Keratinocyte (primary cell): ENCODE measurements at regions not wholly inside any gene's neighbourhood (a gene's known extent, or its start where the extent isn't known, plus 50 kb on each side); places are given as distances from the start of the nearest gene placed in this dataset.

Source experiments
- DNase-seq: peaks from one replicate; pipeline ENCODE4 v3.0.0-alpha.2; 2011; ENCODE audit warnings: low read depth, missing footprints, low spot score
- FAIRE-seq: peaks from 2 replicates; lab custom pipeline; 2011; peaks lifted over from hg19 to GRCh38; lab: Jason Lieb, UNC
- H2AFZ ChIP-seq: 2 replicates; pipeline ENCODE4 v1.6.0; 2012; ENCODE audit warnings: low read length, control low read depth, inconsistent platforms; ENCODE audit not compliant: control insufficient read depth
- H3K27ac ChIP-seq: 2 replicates; pipeline ENCODE4 v1.5.1; 2011; ENCODE audit warnings: low read length; ENCODE audit not compliant: control insufficient read depth, insufficient read depth
- H3K27me3 ChIP-seq: 3 replicates; pipeline ENCODE4 v1.6.0; 2011; ENCODE audit warnings: low read length; ENCODE audit not compliant: control insufficient read depth, insufficient read depth; ENCODE audit errors: extremely low read depth
- H3K36me3 ChIP-seq, 2 experiments: 2 replicates in 1 of 2; 3 replicates in 1 of 2; pipeline ENCODE4 v1.5.1; 2011; ENCODE audit warnings: low read length in 2 of 2, mild to moderate bottlenecking in 1 of 2; ENCODE audit not compliant: control insufficient read depth in 2 of 2, insufficient read depth in 2 of 2; ENCODE audit errors: extremely low read depth in 1 of 2
- H3K4me1 ChIP-seq: 3 replicates; pipeline ENCODE4 v1.5.1; 2011; ENCODE audit warnings: low read length; ENCODE audit not compliant: control insufficient read depth, insufficient read depth; ENCODE audit errors: extremely low read depth
- H3K4me2 ChIP-seq: 3 replicates; pipeline ENCODE4 v1.6.0; 2011; ENCODE audit warnings: low read depth, low read length; ENCODE audit not compliant: control insufficient read depth, insufficient read depth; ENCODE audit errors: extremely low read depth
- H3K4me3 ChIP-seq, 3 experiments: fragments of 200-600 bp in 1 of 3; sonication (generic) in 1 of 3; 2 replicates in 2 of 3; 3 replicates in 1 of 3; pipeline ENCODE4 v1.5.1; 2011 to 2016; ENCODE audit warnings: low read length in 3 of 3, mild to moderate bottlenecking in 3 of 3, control low read depth in 2 of 3, inconsistent platforms in 1 of 3, low read depth in 1 of 3, mixed read lengths in 1 of 3, mixed run types in 1 of 3, moderate library complexity in 1 of 3; ENCODE audit not compliant: control insufficient read depth in 2 of 3, insufficient read depth in 2 of 3; ENCODE audit errors: extremely low read depth in 1 of 3
- H3K79me2 ChIP-seq: 2 replicates; pipeline ENCODE4 v1.6.0; 2012; ENCODE audit warnings: low read length; ENCODE audit not compliant: control insufficient read depth, insufficient read depth
- H3K9ac ChIP-seq: 3 replicates; pipeline ENCODE4 v1.6.0; 2011; ENCODE audit warnings: low read length; ENCODE audit not compliant: control insufficient read depth, insufficient read depth; ENCODE audit errors: extremely low read depth
- H3K9me1 ChIP-seq: 3 replicates; pipeline ENCODE4 v1.6.0; 2011; ENCODE audit warnings: low read length; ENCODE audit not compliant: control insufficient read depth, insufficient read depth; ENCODE audit errors: extremely low read depth
- H3K9me3 ChIP-seq: 2 replicates; pipeline ENCODE4 v1.5.1; 2012; ENCODE audit warnings: low read depth, low read length; ENCODE audit not compliant: control insufficient read depth
- H4K20me1 ChIP-seq: 3 replicates; pipeline ENCODE4 v1.6.0; 2011; ENCODE audit warnings: low read length; ENCODE audit not compliant: control insufficient read depth, insufficient read depth; ENCODE audit errors: extremely low read depth
- CTCF ChIP-seq, 3 experiments: IDR thresholded peaks in 1 of 3; conservative IDR thresholded peaks in 1 of 3; optimal IDR thresholded peaks in 1 of 3; 2 replicates in 2 of 3; 3 replicates in 1 of 3; pipeline versions ENCODE3 to v1.5.1; 2011; ENCODE audit warnings: low read length in 3 of 3, mild to moderate bottlenecking in 3 of 3, moderate library complexity in 2 of 3, control low read depth in 1 of 3, inconsistent platforms in 1 of 3; ENCODE audit not compliant: insufficient read depth in 2 of 3; ENCODE audit errors: extremely low read depth in 1 of 3
- EZH2 ChIP-seq: IDR thresholded peaks from one replicate; pipeline ENCODE4 v1.6.1; 2012; ENCODE audit warnings: inconsistent platforms, mild to moderate bottlenecking, low read length, moderate library complexity
- dilution Hi-C: fragments of 300-500 bp; cut with MboI; formaldehyde crosslinking; loops from one replicate; pipeline ENCODE4 v1.7.0; 2020; ENCODE audit warnings: low sequenced_read_pairs; ENCODE audit not compliant: extremely low pct_ligation_motif_present

DNA sequence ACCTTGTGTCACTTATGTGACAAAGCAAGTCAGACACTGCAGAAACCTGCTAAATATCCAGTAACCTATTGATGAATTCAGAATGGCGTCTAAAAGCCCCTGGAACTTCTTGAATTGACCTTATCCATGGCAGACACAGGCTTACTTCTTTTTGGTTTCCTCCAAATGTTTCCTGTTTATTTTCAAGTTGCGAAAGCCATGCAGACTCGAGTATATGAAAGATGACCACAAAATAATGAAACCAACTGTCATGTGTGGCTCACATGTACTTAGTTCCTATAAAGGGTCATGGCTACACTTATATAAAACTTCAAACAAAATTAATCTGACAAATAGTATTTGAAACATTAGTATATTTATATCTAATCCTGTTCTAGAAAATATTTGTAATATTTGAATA lies 113.1 kb upstream of the FNDC3A start:
- Histone ChIP-seq H3K4me2 (no peak overlapping the region), H3K79me2 (no peaks in the 10 kb centered on the region), H3K4me3 (no peak overlapping the region), H3K9me3 (no peaks in the 10 kb centered on the region), H3K27ac (no peak overlapping the region), H3K36me3 (no peaks in the 10 kb centered on the region), H3K9ac (no peak overlapping the region), H3K4me1 (no peaks in the 10 kb centered on the region), H3K27me3 (no peaks in the 10 kb centered on the region), H3K9me1 (no peaks in the 10 kb centered on the region), H2AFZ (no peak overlapping the region), H4K20me1 (no peaks in the 10 kb centered on the region)
- FAIRE-seq (no peak), DNase-seq (no peak)
- TF ChIP-seq CTCF (optimal IDR thresholded peaks at IDR 0.05 in 1 of 3, IDR thresholded peaks at IDR 0.05 in 1 of 3, conservative IDR thresholded peaks at IDR 0.05 in 1 of 3; ENCODE audit: extremely low read depth in 1 of 3, insufficient read depth in 2 of 3, low read length in 3 of 3) (no peak), EZH2 (no peak)
- dilution Hi-C loops = no loop called here

- DNase-seq (no peak), FAIRE-seq (no peak)
- Histone ChIP-seq H4K20me1 (no peaks in the 10 kb centered on the region), H3K9me3 (no peaks in the 10 kb centered on the region), H3K4me2 (no peak overlapping the region), H3K27ac (no peak overlapping the region), H2AFZ (no peak overlapping the region), H3K9me1 (no peaks in the 10 kb centered on the region), H3K79me2 (no peaks in the 10 kb centered on the region), H3K27me3 (no peaks in the 10 kb centered on the region), H3K4me1 (no peaks in the 10 kb centered on the region), H3K36me3 (no peaks in the 10 kb centered on the region), H3K4me3 (no peak overlapping the region), H3K9ac (no peak overlapping the region)
- dilution Hi-C loops = no loop called here
- TF ChIP-seq EZH2 (no peak), CTCF (optimal IDR thresholded peaks at IDR 0.05 in 1 of 3, IDR thresholded peaks at IDR 0.05 in 1 of 3, conservative IDR thresholded peaks at IDR 0.05 in 1 of 3; ENCODE audit: extremely low read depth in 1 of 3, insufficient read depth in 2 of 3, low read length in 3 of 3) (no peak)
Observed at GRCh38 chr13:48864100-48864499, 111.6 kb upstream of the FNDC3A start.
